Esophagus squamous epithelium (tissue), 4 donors: ENCODE measurements at regions not wholly inside any gene's neighbourhood (a gene's known extent, or its start where the extent isn't known, plus 50 kb on each side); places are given as distances from the start of the nearest gene placed in this dataset.

Experiments
- POLR2A ChIP-seq, 4 donors: fragments of 450-650 bp; IDR thresholded peaks; one replicate each; pipeline ENCODE4 v1.6.1; 2017; ENCODE audit warnings: antibody characterized with exemption in 4 of 4, mild to moderate bottlenecking in 4 of 4, moderate library complexity in 3 of 4
- TF ChIP-seq, protein P1 (sequence below), 6 experiments: fragments of 450-650 bp in 4 of 6; fragments of 200-600 bp in 2 of 6; sonication (generic) in 2 of 6; IDR thresholded peaks; one replicate each; pipeline ENCODE4 v1.5.1; 2016 to 2019; ENCODE audit warnings: antibody characterized with exemption in 6 of 6, mild to moderate bottlenecking in 4 of 6, moderate library complexity in 4 of 6

DNA sequence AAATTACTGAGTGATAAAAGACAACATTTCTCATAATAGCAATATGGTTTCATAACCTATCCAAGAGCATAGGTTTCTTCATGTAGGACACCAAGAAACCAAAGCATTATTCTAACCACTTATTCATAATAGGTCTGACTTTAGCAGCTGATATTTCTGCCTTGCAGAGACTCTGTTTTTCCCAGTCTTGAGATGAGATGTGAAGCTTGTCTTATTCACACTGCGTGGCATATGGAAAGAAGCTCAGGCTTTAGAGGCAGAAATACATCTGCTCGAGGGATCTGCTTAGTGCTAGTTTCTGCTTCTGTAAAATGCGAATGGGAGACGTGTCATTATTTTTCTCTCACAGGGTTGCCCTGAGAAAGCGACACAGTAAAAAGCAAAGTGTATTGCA is 232.0 kb upstream of the SPRY2 start:
- TF ChIP-seq, protein P1, sequence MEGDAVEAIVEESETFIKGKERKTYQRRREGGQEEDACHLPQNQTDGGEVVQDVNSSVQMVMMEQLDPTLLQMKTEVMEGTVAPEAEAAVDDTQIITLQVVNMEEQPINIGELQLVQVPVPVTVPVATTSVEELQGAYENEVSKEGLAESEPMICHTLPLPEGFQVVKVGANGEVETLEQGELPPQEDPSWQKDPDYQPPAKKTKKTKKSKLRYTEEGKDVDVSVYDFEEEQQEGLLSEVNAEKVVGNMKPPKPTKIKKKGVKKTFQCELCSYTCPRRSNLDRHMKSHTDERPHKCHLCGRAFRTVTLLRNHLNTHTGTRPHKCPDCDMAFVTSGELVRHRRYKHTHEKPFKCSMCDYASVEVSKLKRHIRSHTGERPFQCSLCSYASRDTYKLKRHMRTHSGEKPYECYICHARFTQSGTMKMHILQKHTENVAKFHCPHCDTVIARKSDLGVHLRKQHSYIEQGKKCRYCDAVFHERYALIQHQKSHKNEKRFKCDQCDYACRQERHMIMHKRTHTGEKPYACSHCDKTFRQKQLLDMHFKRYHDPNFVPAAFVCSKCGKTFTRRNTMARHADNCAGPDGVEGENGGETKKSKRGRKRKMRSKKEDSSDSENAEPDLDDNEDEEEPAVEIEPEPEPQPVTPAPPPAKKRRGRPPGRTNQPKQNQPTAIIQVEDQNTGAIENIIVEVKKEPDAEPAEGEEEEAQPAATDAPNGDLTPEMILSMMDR (IDR thresholded peaks at IDR 0.05) = no peak
- no peak for TF ChIP-seq POLR2A (IDR thresholded peaks at IDR 0.05)
